IMR-90 (cell line): ENCODE measurements at regions not wholly inside any gene's neighbourhood (a gene's known extent, or its start where the extent isn't known, plus 50 kb on each side); places are given as distances from the start of the nearest gene placed in this dataset.

Source experiments
- ATAC-seq: fragments of 200-7000 bp; cut with Tn5 transposase; 2 replicates; pipeline ENCODE4 v1.9.1; 2020; ENCODE audit warnings: low read depth, mild to moderate bottlenecking, moderate library complexity
- BruUV-seq: library from RNA; stranded (reverse); fragments of 400-500 nt; replicated peaks from 2 replicates; lab custom pipeline; 2021; lab: Mats Ljungman, UMichigan
- CTCF ChIA-PET: fragments of 300-600 bp; formaldehyde crosslinking; extraction: SDS; loops from one replicate; lab custom pipeline; 2021; ENCODE audit warnings: antibody characterized with exemption; lab: Yijun Ruan, JAX
- POLR2A ChIA-PET: fragments of 300-600 bp; sonication (Branson Sonifier 250); formaldehyde crosslinking; loops from one replicate; lab custom pipeline; 2022; ENCODE audit warnings: antibody characterized with exemption; ENCODE audit not compliant: unreplicated experiment; lab: Charles Lee
- DNase-seq: peaks from one replicate; pipeline ENCODE4 v3.0.0; 2013
- H2AFZ ChIP-seq: replicated peaks from 2 replicates; pipeline ENCODE3; 2013; ENCODE audit warnings: low read length, mild to moderate bottlenecking; ENCODE audit not compliant: poor library complexity
- H2AK5ac ChIP-seq: 2 replicates; pipeline ENCODE4 v1.6.1; 2013; ENCODE audit warnings: low read depth, low read length, inconsistent platforms
- H2AK9ac ChIP-seq: replicated peaks from 2 replicates; pipeline ENCODE3; 2013; ENCODE audit warnings: mild to moderate bottlenecking, low read depth, low read length, moderate library complexity; ENCODE audit not compliant: poor library complexity
- H2BK120ac ChIP-seq: 2 replicates; pipeline ENCODE4 v1.6.1; 2013; ENCODE audit warnings: low read depth, low read length, inconsistent platforms
- H2BK15ac ChIP-seq: 3 replicates; pipeline ENCODE4 v1.6.1; 2013; ENCODE audit warnings: low read depth, low read length, inconsistent platforms
- H2BK20ac ChIP-seq: 2 replicates; pipeline ENCODE4 v1.6.1; 2013; ENCODE audit warnings: low read depth, mild to moderate bottlenecking, inconsistent platforms, low read length, moderate library complexity
- H2BK5ac ChIP-seq: 2 replicates; pipeline ENCODE4 v1.6.1; 2013; ENCODE audit warnings: mild to moderate bottlenecking, low read depth, low read length, inconsistent platforms; ENCODE audit not compliant: poor library complexity, severe bottlenecking
- H3K14ac ChIP-seq: replicated peaks from 2 replicates; pipeline ENCODE4 v1.6.1; 2013; ENCODE audit warnings: low read depth, low read length, inconsistent platforms
- H3K18ac ChIP-seq: 2 replicates; pipeline ENCODE4 v1.6.1; 2013; ENCODE audit warnings: low read depth, low read length, control low read depth
- H3K23ac ChIP-seq: 2 replicates; pipeline ENCODE4 v1.6.1; 2013; ENCODE audit warnings: low read depth, low read length, inconsistent platforms
- H3K27ac ChIP-seq: 2 replicates; pipeline ENCODE4 v1.5.1; 2013; ENCODE audit warnings: mild to moderate bottlenecking, control low read depth, low read length; ENCODE audit not compliant: insufficient read depth
- H3K27me3 ChIP-seq: 2 replicates; pipeline ENCODE4 v1.6.1; 2013; ENCODE audit warnings: low read length; ENCODE audit not compliant: control insufficient read depth, insufficient read depth
- H3K36me3 ChIP-seq: 2 replicates; pipeline ENCODE4 v1.6.1; 2013; ENCODE audit warnings: low read length, mixed read lengths; ENCODE audit not compliant: control insufficient read depth, insufficient read depth
- H3K4ac ChIP-seq: 2 replicates; pipeline ENCODE4 v1.6.1; 2013; ENCODE audit warnings: low read depth, low read length, inconsistent platforms
- H3K4me1 ChIP-seq: 2 replicates; pipeline ENCODE4 v1.6.1; 2013; ENCODE audit warnings: low read length, mixed read lengths; ENCODE audit not compliant: control insufficient read depth, insufficient read depth
- H3K4me2 ChIP-seq: 2 replicates; pipeline ENCODE4 v1.6.1; 2013; ENCODE audit warnings: low read depth, mild to moderate bottlenecking, control low read depth, low read length, moderate library complexity
- H3K4me3 ChIP-seq: 2 replicates; pipeline ENCODE4 v1.5.1; 2013; ENCODE audit warnings: low read depth, mild to moderate bottlenecking, control low read depth, low read length, moderate library complexity; ENCODE audit not compliant: insufficient read depth
- H3K56ac ChIP-seq: 2 replicates; pipeline ENCODE4 v1.6.1; 2013; ENCODE audit warnings: low read length, inconsistent platforms; ENCODE audit not compliant: insufficient read depth; ENCODE audit errors: extremely low read depth
- H3K79me1 ChIP-seq, 2 experiments: 2 replicates each; pipeline ENCODE4 v1.6.1; 2013; ENCODE audit warnings: low read length in 2 of 2, inconsistent platforms in 1 of 2, low read depth in 1 of 2
- H3K9ac ChIP-seq: 2 replicates; pipeline ENCODE4 v1.6.1; 2013; ENCODE audit warnings: low read depth, low read length, control low read depth
- H3K9me1 ChIP-seq: 2 replicates; pipeline ENCODE4 v1.6.1; 2013; ENCODE audit warnings: low read length, inconsistent platforms; ENCODE audit not compliant: insufficient read depth
- H3K9me3 ChIP-seq: 2 replicates; pipeline ENCODE4 v1.6.1; 2013; ENCODE audit warnings: low read length; ENCODE audit not compliant: control insufficient read depth, insufficient read depth
- H4K20me1 ChIP-seq: 2 replicates; pipeline ENCODE4 v1.6.1; 2013; ENCODE audit warnings: low read length, inconsistent platforms; ENCODE audit not compliant: insufficient read depth
- H4K5ac ChIP-seq: 2 replicates; pipeline ENCODE4 v1.6.1; 2013; ENCODE audit warnings: mild to moderate bottlenecking, low read depth, low read length, control low read depth
- H4K8ac ChIP-seq, 2 experiments: 2 replicates each; pipeline ENCODE4 v1.6.1; 2013; ENCODE audit warnings: low read depth in 2 of 2, low read length in 2 of 2, control low read depth in 1 of 2, inconsistent platforms in 1 of 2
- H4K91ac ChIP-seq: 2 replicates; pipeline ENCODE4 v1.6.1; 2013; ENCODE audit warnings: low read depth, low read length, inconsistent platforms; ENCODE audit not compliant: insufficient read depth
- POLR2A ChIP-seq: IDR thresholded peaks from 2 replicates; pipeline ENCODE4 v1.6.1; 2012; ENCODE audit warnings: mild to moderate bottlenecking, low read depth, low read length
- WGBS, 2 experiments: methylation state at CpG; one replicate each; pipeline versions ENCODE4 v1.1.5 to v1.1.7; 2013; ENCODE audit warnings: missing lambda C conversion rate in 2 of 2; ENCODE audit not compliant: insufficient read length in 1 of 2; ENCODE audit errors: extremely low coverage in 2 of 2; 5-methylcytosine and 5-hydroxymethylcytosine counted together
- dilution Hi-C: fragments of 300-500 bp; cut with HindIII; formaldehyde crosslinking; loops from one replicate; pipeline ENCODE4 v1.14.3; 2018; ENCODE audit warnings: low sequenced_read_pairs; ENCODE audit not compliant: unreplicated experiment
- in situ Hi-C: fragments of 300-500 bp; cut with MboI; formaldehyde crosslinking; loops from 3 replicates; pipeline ENCODE4 v1.14.3; 2019; ENCODE audit warnings: low sequenced_read_pairs, inconsistent platforms, mixed read lengths
- intact Hi-C: fragments of 100-400 bp; cut with micrococcal nuclease; formaldehyde crosslinking; loops from 2 replicates; pipeline ENCODE4 v1.10.0; 2022

- Histone ChIP-seq H2BK15ac (no peak overlapping the region), H3K9me1 (peaks cover 7% of the 10 kb centered on the region), H3K36me3 (no peaks in the 10 kb centered on the region), H3K4me1 (peaks cover 7% of the 10 kb centered on the region), H3K4ac (no peak overlapping the region), H3K27me3 (no peaks in the 10 kb centered on the region), H2AK5ac (no peak overlapping the region), H4K8ac (no peak overlapping the region), H2AK9ac (no peak overlapping the region), H3K4me3 (no peak overlapping the region), H3K14ac (no peak overlapping the region), H2BK20ac (no peak overlapping the region), H3K27ac (no peak overlapping the region), H3K9me3 (no peaks in the 10 kb centered on the region), H3K56ac (no peak overlapping the region), H3K23ac (no peak overlapping the region), H3K79me1 (peaks cover 27 to 56% of the 10 kb centered on the region in 2 experiments), H3K4me2 (no peak overlapping the region), H3K18ac (no peak overlapping the region), H2BK5ac (no peak overlapping the region), H4K5ac (no peak overlapping the region), H2AFZ (no peak overlapping the region), H4K20me1 (no peaks in the 10 kb centered on the region), H2BK120ac (no peak overlapping the region), H3K9ac (no peak overlapping the region), H4K91ac (no peak overlapping the region)
- dilution Hi-C loops, result no loop called here
- ChIA-PET POLR2A (no interaction called here), CTCF (no interaction called here)
- ATAC-seq (no peak), DNase-seq (no peak)
- no CpG with 5 or more reads among the region's 4 CpGs for WGBS, 2 experiments
- no TSS peak for BruUV-seq
- TF ChIP-seq POLR2A, result no peak
- intact Hi-C loops, result no loop called here
- in situ Hi-C loops, result no loop called here
Measured at GRCh38 chr6:138559143-138559542, 59.8 kb upstream of the NHSL1 start.
